HG03354 (cell line): ENCODE measurements at regions not wholly inside any gene's neighbourhood (a gene's known extent, or its start where the extent isn't known, plus 50 kb on each side); places are given as distances from the start of the nearest gene placed in this dataset.

Experiments used
- ATAC-seq: cut with Tn5 transposase; IDR thresholded peaks from one replicate; pipeline ENCODE4 v1.9.1; 2021; ENCODE audit warnings: mild to moderate bottlenecking; ENCODE audit not compliant: unreplicated experiment, poor library complexity, severe bottlenecking

DNA sequence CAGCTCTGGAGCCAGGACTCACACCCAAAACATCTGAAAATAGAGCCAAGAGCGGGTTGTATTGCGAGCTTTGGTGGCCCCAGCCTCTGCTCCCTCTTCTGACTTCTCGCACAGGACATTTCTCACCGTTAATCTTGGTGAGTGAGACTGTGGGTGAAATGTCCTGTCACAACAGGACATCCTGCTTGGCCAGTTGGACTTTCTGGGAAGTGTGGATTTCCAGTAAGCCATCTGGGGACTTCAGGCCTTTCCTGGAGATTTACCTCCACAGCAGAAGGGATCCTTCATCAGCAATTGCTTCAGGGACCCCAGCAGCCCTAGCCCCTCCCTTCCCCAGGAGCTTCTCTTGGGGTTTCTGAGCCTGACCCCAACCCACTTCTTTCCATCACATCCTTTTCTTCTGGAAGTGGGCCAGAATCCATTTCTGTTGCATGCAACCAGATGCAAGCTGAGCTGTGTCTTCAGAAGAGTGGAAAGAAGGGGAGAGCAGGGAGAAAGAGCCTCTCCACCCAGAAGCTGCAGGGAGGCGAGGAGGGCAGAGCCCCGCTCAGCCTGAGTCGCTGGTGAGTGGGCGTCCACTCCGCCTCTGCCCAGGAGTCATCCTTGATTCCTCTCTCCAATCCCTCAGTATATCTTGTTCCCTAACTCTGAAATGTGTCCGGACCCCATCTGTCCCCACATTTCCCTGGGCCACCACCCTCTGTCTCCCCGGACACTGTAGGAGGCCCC, 50.3 kb upstream of the GADD45G start:
- ATAC-seq = no peak

DNA sequence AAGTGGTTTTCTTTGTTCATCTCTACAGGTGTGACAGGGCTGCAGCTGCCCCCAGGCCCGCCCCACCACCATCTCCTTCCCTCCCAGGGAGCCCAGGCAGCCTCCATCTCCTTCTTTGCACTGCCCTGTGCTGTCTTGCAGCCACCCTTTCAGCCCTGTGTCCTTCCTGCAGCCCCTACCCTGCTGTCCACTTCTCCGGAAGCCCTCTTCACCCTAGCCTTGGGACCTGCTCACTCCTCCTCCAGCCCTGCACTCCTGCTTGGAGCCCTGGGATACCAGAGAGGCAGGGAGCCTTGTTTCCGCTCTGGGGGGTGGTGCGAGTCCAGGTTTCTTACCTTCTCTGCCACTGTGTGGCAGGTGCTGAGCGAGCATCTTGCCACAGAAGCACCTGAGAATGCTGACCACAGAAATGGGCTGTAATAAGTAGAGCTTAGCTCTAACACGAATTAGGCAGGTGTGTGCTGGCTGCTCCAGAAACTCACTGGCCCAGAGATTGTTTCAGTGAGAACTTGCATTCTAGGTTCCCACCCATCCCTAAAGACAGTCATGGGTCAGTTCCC, 51.3 kb upstream of the GADD45G start:
- no peak for ATAC-seq

DNA sequence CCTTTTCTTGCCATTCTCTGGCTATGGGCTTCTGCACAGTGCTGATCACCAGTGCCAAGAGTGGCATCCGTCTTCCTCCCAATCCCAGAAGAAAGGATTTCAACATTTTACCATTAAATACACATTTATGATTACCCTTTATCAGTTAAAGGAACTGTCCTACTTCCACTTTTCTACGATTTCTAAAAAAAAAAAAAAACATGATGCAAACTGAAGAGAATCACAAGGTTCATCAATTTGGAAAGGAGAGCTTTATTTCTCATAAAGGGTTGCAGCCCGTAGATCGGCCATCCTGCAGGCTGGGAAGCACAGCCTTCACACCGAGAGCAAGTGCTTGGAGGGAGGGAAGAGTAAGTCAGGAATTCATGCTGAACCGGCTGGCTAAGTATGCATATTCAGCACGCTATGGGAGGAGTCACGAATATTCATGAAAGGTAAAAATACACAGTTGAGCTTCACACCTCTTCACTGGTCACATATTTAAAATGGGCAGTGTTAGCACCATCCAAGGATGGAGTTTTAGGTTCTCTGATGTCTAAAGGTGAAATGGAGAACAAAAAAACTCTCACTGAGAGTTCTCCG, 52.5 kb upstream of the SEMA4D start:
- ATAC-seq = no peak

DNA sequence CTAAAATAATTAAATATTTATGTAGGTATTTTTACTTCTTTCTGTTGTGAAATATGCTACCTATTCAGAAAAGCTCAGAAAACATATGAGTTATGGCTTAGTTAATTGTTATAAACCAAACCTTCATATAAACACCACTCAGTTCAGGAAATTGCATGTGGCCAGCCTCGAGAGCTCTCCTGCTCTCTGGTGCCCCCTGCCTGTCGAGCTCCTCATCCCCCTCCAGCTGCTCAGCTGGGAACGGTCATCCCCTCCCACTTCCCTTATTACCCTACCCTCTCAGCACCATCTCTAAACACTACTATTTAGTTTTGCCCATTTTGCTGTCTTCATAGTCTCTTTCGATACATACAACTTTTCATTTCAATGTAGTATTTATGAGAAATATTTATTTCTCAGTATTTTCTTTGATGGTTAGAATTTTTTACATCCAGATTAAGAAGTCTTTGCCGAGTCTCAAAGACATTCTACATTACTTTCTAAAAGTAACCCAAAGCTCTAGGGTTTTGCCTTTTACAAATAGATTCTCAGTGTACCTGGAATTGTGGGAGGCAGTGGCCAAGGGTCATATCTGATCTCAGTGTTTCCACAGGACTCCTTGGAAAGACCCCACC, 51.2 kb upstream of the SEMA4D start:
- peak; percentile 92 for ATAC-seq

DNA sequence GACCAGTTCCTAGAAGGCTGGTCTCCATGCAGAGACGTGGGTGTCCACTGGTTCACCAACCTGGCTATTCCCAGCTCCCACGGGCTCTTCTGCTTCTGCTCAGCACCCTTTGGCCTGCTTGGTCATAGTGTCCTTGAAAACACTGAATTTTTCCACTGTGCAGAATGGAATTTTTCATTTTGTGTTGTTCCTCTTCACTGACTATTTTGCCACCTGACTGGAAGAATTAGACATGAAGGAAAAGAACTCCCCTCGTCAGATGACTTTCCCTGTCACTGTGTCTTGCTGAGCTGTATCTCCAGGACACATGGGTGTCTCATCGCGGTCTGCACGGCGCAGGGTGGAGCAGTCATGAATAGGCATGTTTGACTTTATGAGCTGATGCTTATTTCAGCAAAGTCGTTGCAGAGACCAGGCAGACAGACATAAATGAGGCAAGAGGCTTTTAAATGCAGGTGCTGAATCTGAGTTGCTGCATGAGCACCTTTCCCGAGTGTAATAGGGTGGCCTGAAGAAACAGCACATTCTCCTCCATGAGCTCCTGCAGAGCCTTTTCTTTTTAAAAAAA, 50.2 kb upstream of the SEMA4D start:
- no peak for ATAC-seq
